GM12878 (cell line): ENCODE measurements at regions not wholly inside any gene's neighbourhood (a gene's known extent, or its start where the extent isn't known, plus 50 kb on each side); places are given as distances from the start of the nearest gene placed in this dataset.

ENCODE experiments used
- ATAC-seq: fragments of 200-7000 bp; cut with Tn5 transposase; 3 replicates; pipeline ENCODE4 v1.9.1; 2020; ENCODE audit warnings: mild to moderate bottlenecking, moderate library complexity
- BruUV-seq: library from RNA; stranded (reverse); fragments of 400-500 nt; replicated peaks from 2 replicates; lab custom pipeline; 2021; lab: Mats Ljungman, UMichigan
- CTCF ChIA-PET: fragments of 300-600 bp; sonication (Branson Sonifier 250); formaldehyde crosslinking; extraction: SDS; loops from one replicate; lab custom pipeline; 2021; ENCODE audit warnings: inconsistent platforms; lab: Yijun Ruan, JAX
- POLR2A ChIA-PET: fragments of 350-600 bp; formaldehyde crosslinking; extraction: SDS; loops from one replicate; lab custom pipeline; 2021; ENCODE audit warnings: inconsistent platforms; lab: Charles Lee
- RAD21 ChIA-PET: fragments of 300-600 bp; sonication (Branson Sonifier 250); formaldehyde crosslinking; loops from one replicate; lab custom pipeline; 2023; ENCODE audit warnings: antibody characterized with exemption; ENCODE audit not compliant: unreplicated experiment; lab: Charles Lee
- SMC1A ChIA-PET: fragments of 300-600 bp; sonication (Branson Sonifier 250); formaldehyde crosslinking; loops from one replicate; lab custom pipeline; 2023; ENCODE audit not compliant: unreplicated experiment, uncharacterized antibody; lab: Charles Lee
- DNase-seq: peaks from one replicate; pipeline ENCODE4 v3.0.0-alpha.2; 2011; ENCODE audit warnings: low read depth, low spot score
- FAIRE-seq: peaks from 3 replicates; lab custom pipeline; 2011; peaks lifted over from hg19 to GRCh38; lab: Jason Lieb, UNC
- H2AFZ ChIP-seq: 2 replicates; pipeline ENCODE4 v1.6.0; 2011; ENCODE audit warnings: low read depth, low read length, control low read depth; ENCODE audit not compliant: control insufficient read depth
- H3K27ac ChIP-seq: 2 replicates; pipeline ENCODE4 v1.5.1; 2011; ENCODE audit warnings: control low read depth; ENCODE audit not compliant: control insufficient read depth, insufficient read depth
- H3K27me3 ChIP-seq, 2 experiments: replicated peaks in 1 of 2; 2 replicates each; pipeline versions ENCODE4 v1.6.0 to v1.6.1; 2011; ENCODE audit warnings: low read length in 1 of 2; ENCODE audit not compliant: control insufficient read depth in 2 of 2, insufficient read depth in 2 of 2
- H3K36me3 ChIP-seq, 2 experiments: 2 replicates each; pipeline ENCODE4 v1.5.1; 2011; ENCODE audit warnings: low read length in 1 of 2; ENCODE audit not compliant: control insufficient read depth in 2 of 2, insufficient read depth in 2 of 2
- H3K4me1 ChIP-seq: 2 replicates; pipeline ENCODE4 v1.6.1; 2011; ENCODE audit warnings: mild to moderate bottlenecking, low read length, moderate library complexity, mixed read lengths; ENCODE audit not compliant: control insufficient read depth, insufficient read depth
- H3K4me2 ChIP-seq: 2 replicates; pipeline ENCODE4 v1.6.0; 2011; ENCODE audit warnings: control low read depth; ENCODE audit not compliant: control insufficient read depth, insufficient read depth
- H3K4me3 ChIP-seq: fragments of 200-600 bp; sonication (generic); 2 replicates; pipeline ENCODE4 v1.5.1; 2016
- H3K79me2 ChIP-seq: 2 replicates; pipeline ENCODE4 v1.6.0; 2011; ENCODE audit warnings: low read length; ENCODE audit not compliant: control insufficient read depth, insufficient read depth
- H3K9ac ChIP-seq: 2 replicates; pipeline ENCODE4 v1.8.0; 2011; ENCODE audit warnings: low read length, control low read depth, mixed read lengths; ENCODE audit not compliant: control insufficient read depth, insufficient read depth
- H3K9me3 ChIP-seq: replicated peaks from 3 replicates; pipeline ENCODE4 v1.5.1; 2011; ENCODE audit warnings: mild to moderate bottlenecking, low read length; ENCODE audit not compliant: control insufficient read depth, insufficient read depth
- H4K20me1 ChIP-seq: 2 replicates; pipeline ENCODE4 v1.6.0; 2011; ENCODE audit not compliant: control insufficient read depth, insufficient read depth
- CBFB ChIP-seq: IDR thresholded peaks from 2 replicates; pipeline ENCODE4 v1.6.1; 2016; ENCODE audit warnings: antibody characterized with exemption, low read depth
- CBX3 ChIP-seq: fragments of 200-600 bp; sonication (generic); IDR thresholded peaks from 2 replicates; pipeline ENCODE4 v1.6.1; 2016; ENCODE audit warnings: low read depth, borderline replicate concordance
- GABPA ChIP-seq: IDR thresholded peaks from 2 replicates; pipeline ENCODE4 v1.6.1; 2014; ENCODE audit warnings: antibody characterized with exemption, low read depth, mild to moderate bottlenecking, inconsistent platforms
- HDAC2 ChIP-seq: fragments of 200-600 bp; sonication (generic); IDR thresholded peaks from 2 replicates; pipeline ENCODE4 v1.6.1; 2017
- IRF4 ChIP-seq: IDR thresholded peaks from 2 replicates; pipeline ENCODE4 v1.6.1; 2011; ENCODE audit warnings: low read depth, low read length
- MXI1 ChIP-seq: fragments of 150-350 bp; IDR thresholded peaks from 2 replicates; pipeline ENCODE4 v1.6.1; 2011; ENCODE audit warnings: low read depth, mild to moderate bottlenecking, inconsistent platforms, low read length, improper control_type of control experiment
- NBN ChIP-seq: fragments of 450-650 bp; IDR thresholded peaks from 2 replicates; pipeline ENCODE4 v1.6.1; 2016
- SREBF1 ChIP-seq: IDR thresholded peaks from 2 replicates; pipeline ENCODE4 v1.6.1; 2012; ENCODE audit warnings: mild to moderate bottlenecking, low read length
- TCF12 ChIP-seq: IDR thresholded peaks from 2 replicates; pipeline ENCODE4 v1.6.1; 2011; ENCODE audit warnings: low read depth, mild to moderate bottlenecking, low read length
- TCF7 ChIP-seq: IDR thresholded peaks from 2 replicates; pipeline ENCODE4 v1.6.1; 2014; ENCODE audit warnings: antibody characterized with exemption, borderline replicate concordance
- ZBED1 ChIP-seq: IDR thresholded peaks from 2 replicates; pipeline ENCODE4 v1.6.1; 2016; ENCODE audit warnings: borderline replicate concordance
- ZNF592 ChIP-seq: fragments of 450-650 bp; IDR thresholded peaks from 2 replicates; pipeline ENCODE4 v1.6.1; 2017; ENCODE audit warnings: mild to moderate bottlenecking, moderate library complexity
- WGBS: methylation state at CpG from one replicate; pipeline ENCODE4 v1.1.6; 2016; ENCODE audit warnings: low lambda C conversion rate; ENCODE audit not compliant: insufficient replicate concordance, insufficient coverage; ENCODE audit errors: missing lambda C conversion rate; 5-methylcytosine and 5-hydroxymethylcytosine counted together
- in situ Hi-C: fragments of 300-500 bp; cut with MboI; formaldehyde crosslinking; loops from 9 replicates; pipeline ENCODE4 v1.14.3; 2018; ENCODE audit warnings: mixed read lengths
- intact Hi-C: fragments of 100-400 bp; cut with micrococcal nuclease; formaldehyde crosslinking; loops from one replicate; pipeline ENCODE4 v1.14.2; 2022; ENCODE audit not compliant: unreplicated experiment
- TF ChIP-seq, protein P1 (sequence below): fragments of 450-650 bp; IDR thresholded peaks from 2 replicates; pipeline ENCODE4 v1.6.1; 2017; ENCODE audit warnings: borderline replicate concordance

DNA sequence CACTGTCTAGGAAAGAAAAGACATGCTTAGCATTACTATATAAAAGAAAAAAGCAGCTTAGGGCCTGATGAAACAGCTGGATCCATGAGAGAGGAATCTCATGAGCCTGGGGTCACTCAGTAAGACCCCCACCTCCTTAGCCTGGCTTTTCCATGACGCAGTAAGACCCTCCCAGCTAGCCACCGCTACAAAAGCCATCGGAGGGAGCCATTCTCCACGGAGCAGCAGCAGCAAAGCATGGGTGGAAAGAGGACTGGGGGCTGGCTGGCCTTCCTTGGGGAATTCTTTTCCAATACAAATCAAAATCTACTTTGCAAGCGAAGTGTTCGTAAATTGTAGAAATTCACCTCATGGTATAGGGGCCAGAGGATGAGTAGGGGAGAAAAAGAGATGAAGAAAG lies 91.8 kb downstream of the SOD2 start (continued):
- TF ChIP-seq, protein P1, sequence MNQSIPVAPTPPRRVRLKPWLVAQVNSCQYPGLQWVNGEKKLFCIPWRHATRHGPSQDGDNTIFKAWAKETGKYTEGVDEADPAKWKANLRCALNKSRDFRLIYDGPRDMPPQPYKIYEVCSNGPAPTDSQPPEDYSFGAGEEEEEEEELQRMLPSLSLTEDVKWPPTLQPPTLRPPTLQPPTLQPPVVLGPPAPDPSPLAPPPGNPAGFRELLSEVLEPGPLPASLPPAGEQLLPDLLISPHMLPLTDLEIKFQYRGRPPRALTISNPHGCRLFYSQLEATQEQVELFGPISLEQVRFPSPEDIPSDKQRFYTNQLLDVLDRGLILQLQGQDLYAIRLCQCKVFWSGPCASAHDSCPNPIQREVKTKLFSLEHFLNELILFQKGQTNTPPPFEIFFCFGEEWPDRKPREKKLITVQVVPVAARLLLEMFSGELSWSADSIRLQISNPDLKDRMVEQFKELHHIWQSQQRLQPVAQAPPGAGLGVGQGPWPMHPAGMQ: no peak
- TF ChIP-seq ZBED1 (no peak), NBN (no peak)

DNA sequence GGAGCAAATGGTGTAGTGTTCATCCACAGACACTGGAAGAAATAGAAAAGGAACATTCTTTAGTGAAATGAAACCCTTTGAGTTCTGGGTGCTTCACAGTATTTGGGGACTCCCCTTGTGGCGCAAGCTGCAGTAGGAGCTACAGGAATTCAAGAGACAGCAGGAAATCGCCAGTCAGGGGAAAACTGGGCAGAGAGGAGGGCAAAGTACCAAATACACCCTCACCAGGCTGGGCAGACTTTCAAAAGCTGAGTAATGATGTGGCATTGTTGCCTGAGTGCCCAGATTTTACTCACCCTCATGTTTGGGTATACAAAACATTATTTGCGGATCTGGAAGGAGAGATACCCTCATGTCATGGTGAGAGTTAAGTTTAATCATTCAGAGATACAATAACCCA lies 97.9 kb downstream of the SOD2 start:
- Histone ChIP-seq H3K9ac (no peak overlapping the region), H3K4me2 (no peak overlapping the region), H3K79me2 (no peaks in the 10 kb centered on the region), H3K27ac (no peak overlapping the region), H3K36me3 (no peaks in the 10 kb centered on the region), H3K4me3 (no peak overlapping the region), H2AFZ (no peak overlapping the region), H4K20me1 (no peaks in the 10 kb centered on the region), H3K4me1 (no peaks in the 10 kb centered on the region), H3K27me3 (no peaks in the 10 kb centered on the region), H3K9me3 (no peaks in the 10 kb centered on the region)
- ChIA-PET RAD21 (no interaction called here), CTCF (interaction anchor here (0.6 to 1.1 kb wide), 2 partner anchors 35 to 361 kb away, joined by 3 read pairs; no protein-coding TSS in a partner anchor), SMC1A (no interaction called here), POLR2A (interaction anchor here (0.6 kb wide), 2 partner anchors 101 to 550 kb away, joined by 4 to 6 read pairs; no protein-coding TSS in a partner anchor)
- ATAC-seq (no peak), DNase-seq (no peak), FAIRE-seq (no peak)
- in situ Hi-C loops: no loop called here
- WGBS: 17% methylated on average over 3 of the region's 3 CpGs
- intact Hi-C loops: no loop called here
- no TSS peak for BruUV-seq
- TF ChIP-seq TCF12: no peak

- in situ Hi-C loops: no loop called here
- ChIA-PET POLR2A (interaction anchor here (0.6 kb wide), 2 partner anchors 101 to 550 kb away, joined by 4 to 6 read pairs; no protein-coding TSS in a partner anchor), RAD21 (no interaction called here), CTCF (interaction anchor here (0.6 to 1.1 kb wide), 3 partner anchors 35 to 420 kb away, joined by 3 read pairs; no protein-coding TSS in a partner anchor), SMC1A (no interaction called here)
- no peak for ATAC-seq
- WGBS: 67% methylated on average over 1 of the region's 1 CpG
- H3K4me1 ChIP-seq: no peaks in the 10 kb centered on the region
- H4K20me1 ChIP-seq: no peaks in the 10 kb centered on the region
- H3K79me2 ChIP-seq: no peaks in the 10 kb centered on the region
- H3K27me3 ChIP-seq: no peaks in the 10 kb centered on the region
- H2AFZ ChIP-seq: no peak overlapping the region
- no peak for FAIRE-seq
- no peak overlapping the region for H3K4me3 ChIP-seq
- no peaks in the 10 kb centered on the region for H3K9me3 ChIP-seq
- BruUV-seq: no TSS peak
- intact Hi-C loops: no loop called here
- no peak overlapping the region for H3K9ac ChIP-seq
- DNase-seq: no peak
- no peaks in the 10 kb centered on the region for H3K36me3 ChIP-seq
- no peak overlapping the region for H3K4me2 ChIP-seq
- H3K27ac ChIP-seq: no peak overlapping the region
- TF ChIP-seq CBFB (no peak), IRF4 (no peak), GABPA (no peak), CBX3 (no peak), TCF7 (no peak), SREBF1 (no peak), HDAC2 (no peak), MXI1 (no peak), ZNF592 (no peak)
Observed at GRCh38 chr6:159594750-159595117, 98.3 kb downstream of the SOD2 start.
